Suprapubic skin (tissue), 4 donors: ENCODE measurements at regions not wholly inside any gene's neighbourhood (a gene's known extent, or its start where the extent isn't known, plus 50 kb on each side); places are given as distances from the start of the nearest gene placed in this dataset.

ENCODE experiments used
- DNase-seq, 2 donors: peaks; one replicate each; pipeline ENCODE4 v3.0.0-alpha.2; 2019; ENCODE audit warnings: low spot score in 2 of 2
- H3K27ac ChIP-seq: fragments of 200-600 bp; sonication (generic); one replicate; pipeline ENCODE4 v1.5.1; 2019
- H3K27me3 ChIP-seq: fragments of 200-600 bp; sonication (generic); one replicate; pipeline ENCODE4 v1.5.1; 2019
- H3K36me3 ChIP-seq: fragments of 200-600 bp; sonication (generic); one replicate; pipeline ENCODE4 v1.5.1; 2019
- H3K4me1 ChIP-seq: fragments of 200-600 bp; sonication (generic); one replicate; pipeline ENCODE4 v1.5.1; 2019
- H3K4me3 ChIP-seq: fragments of 200-600 bp; sonication (generic); one replicate; pipeline ENCODE4 v1.5.1; 2019; ENCODE audit warnings: mild to moderate bottlenecking
- H3K9me3 ChIP-seq: fragments of 200-600 bp; sonication (generic); one replicate; pipeline ENCODE4 v1.5.1; 2019
- EP300 ChIP-seq: sonication (generic); formaldehyde crosslinking; IDR thresholded peaks from one replicate; pipeline ENCODE4 v1.6.1; 2017; ENCODE audit warnings: antibody characterized with exemption
- POLR2A ChIP-seq, 2 donors: fragments of 450-650 bp; IDR thresholded peaks; one replicate each; pipeline ENCODE4 v1.6.1; 2017; ENCODE audit warnings: antibody characterized with exemption in 2 of 2, mild to moderate bottlenecking in 2 of 2, moderate library complexity in 2 of 2
- POLR2AphosphoS5 ChIP-seq, 3 donors: sonication (generic); formaldehyde crosslinking; IDR thresholded peaks; one replicate each; pipeline ENCODE4 v1.6.1; 2017; ENCODE audit warnings: antibody characterized with exemption in 3 of 3
- WGBS: methylation state at CpG from one replicate; pipeline ENCODE4 v1.1.5; 2018; 5-methylcytosine and 5-hydroxymethylcytosine counted together
- TF ChIP-seq, protein P1 (sequence below), 2 donors: fragments of 200-600 bp in 1 of 2; fragments of 450-650 bp in 1 of 2; sonication (generic) in 1 of 2; IDR thresholded peaks; one replicate each; pipeline ENCODE4 v1.5.1; 2016 to 2019; ENCODE audit warnings: antibody characterized with exemption in 2 of 2, mild to moderate bottlenecking in 1 of 2, moderate library complexity in 1 of 2

DNA sequence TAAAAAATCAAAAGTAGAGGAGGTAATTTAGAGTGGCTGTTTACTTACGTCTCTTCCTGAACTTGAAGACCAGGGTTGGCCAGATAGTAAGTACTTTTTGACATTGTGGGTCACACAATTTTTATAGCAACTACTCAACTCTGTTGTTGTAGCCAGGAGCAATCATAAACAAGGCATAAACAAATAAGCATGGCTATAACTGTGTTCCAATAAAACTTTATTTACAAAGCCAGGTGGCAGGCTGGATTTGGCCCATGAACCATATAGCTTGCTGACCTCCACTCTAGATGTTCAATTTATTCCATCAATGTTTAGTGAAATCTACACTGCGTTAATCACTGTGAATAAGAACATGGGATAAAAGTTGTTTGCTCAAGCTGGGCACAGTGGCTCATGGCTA is 500.4 kb upstream of the ERCC4 start:
- H3K9me3 ChIP-seq: no peaks in the 10 kb centered on the region
- DNase-seq: no peak
- H3K4me3 ChIP-seq: no peak overlapping the region
- TF ChIP-seq, protein P1, sequence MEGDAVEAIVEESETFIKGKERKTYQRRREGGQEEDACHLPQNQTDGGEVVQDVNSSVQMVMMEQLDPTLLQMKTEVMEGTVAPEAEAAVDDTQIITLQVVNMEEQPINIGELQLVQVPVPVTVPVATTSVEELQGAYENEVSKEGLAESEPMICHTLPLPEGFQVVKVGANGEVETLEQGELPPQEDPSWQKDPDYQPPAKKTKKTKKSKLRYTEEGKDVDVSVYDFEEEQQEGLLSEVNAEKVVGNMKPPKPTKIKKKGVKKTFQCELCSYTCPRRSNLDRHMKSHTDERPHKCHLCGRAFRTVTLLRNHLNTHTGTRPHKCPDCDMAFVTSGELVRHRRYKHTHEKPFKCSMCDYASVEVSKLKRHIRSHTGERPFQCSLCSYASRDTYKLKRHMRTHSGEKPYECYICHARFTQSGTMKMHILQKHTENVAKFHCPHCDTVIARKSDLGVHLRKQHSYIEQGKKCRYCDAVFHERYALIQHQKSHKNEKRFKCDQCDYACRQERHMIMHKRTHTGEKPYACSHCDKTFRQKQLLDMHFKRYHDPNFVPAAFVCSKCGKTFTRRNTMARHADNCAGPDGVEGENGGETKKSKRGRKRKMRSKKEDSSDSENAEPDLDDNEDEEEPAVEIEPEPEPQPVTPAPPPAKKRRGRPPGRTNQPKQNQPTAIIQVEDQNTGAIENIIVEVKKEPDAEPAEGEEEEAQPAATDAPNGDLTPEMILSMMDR (IDR thresholded peaks at IDR 0.05): no peak
- no peak for TF ChIP-seq POLR2AphosphoS5 (IDR thresholded peaks at IDR 0.05)
- no peak for TF ChIP-seq POLR2A (IDR thresholded peaks at IDR 0.05)
- no peak for TF ChIP-seq EP300
- no peak overlapping the region for H3K27ac ChIP-seq
- H3K36me3 ChIP-seq: no peaks in the 10 kb centered on the region
- no peaks in the 10 kb centered on the region for H3K27me3 ChIP-seq
- 94% methylated on average over 2 of the region's 2 CpGs for WGBS
- H3K4me1 ChIP-seq: no peaks in the 10 kb centered on the region

DNA sequence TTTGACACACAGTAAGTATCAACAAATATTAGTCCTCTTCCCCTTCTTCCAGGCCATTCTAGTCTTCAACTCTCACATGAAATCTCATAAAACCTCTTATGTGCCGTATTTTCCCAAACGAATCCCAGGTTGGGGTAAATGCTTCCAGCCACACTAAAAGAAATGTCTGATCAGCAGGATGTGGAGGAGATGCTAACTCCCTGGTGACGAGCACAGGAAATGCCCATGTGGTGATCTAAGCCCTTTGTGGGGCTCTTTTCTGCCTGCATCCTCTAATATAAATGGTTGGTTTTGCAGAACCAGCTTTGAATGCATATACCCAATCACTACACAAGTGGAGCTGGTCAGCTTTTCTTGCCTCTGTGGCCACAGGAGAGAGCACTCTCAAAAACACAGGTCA is 498.2 kb upstream of the ERCC4 start:
- TF ChIP-seq POLR2AphosphoS5 (IDR thresholded peaks at IDR 0.05): no peak
- TF ChIP-seq, protein P1 (IDR thresholded peaks at IDR 0.05): no peak
- TF ChIP-seq POLR2A (IDR thresholded peaks at IDR 0.05): no peak
- no peak for TF ChIP-seq EP300
- Histone ChIP-seq H3K36me3 (no peaks in the 10 kb centered on the region), H3K9me3 (no peaks in the 10 kb centered on the region), H3K27me3 (no peaks in the 10 kb centered on the region), H3K4me1 (no peaks in the 10 kb centered on the region), H3K27ac (no peak overlapping the region), H3K4me3 (no peak overlapping the region)
- 44% methylated on average over 3 of the region's 3 CpGs for WGBS
- no peak for DNase-seq

DNA sequence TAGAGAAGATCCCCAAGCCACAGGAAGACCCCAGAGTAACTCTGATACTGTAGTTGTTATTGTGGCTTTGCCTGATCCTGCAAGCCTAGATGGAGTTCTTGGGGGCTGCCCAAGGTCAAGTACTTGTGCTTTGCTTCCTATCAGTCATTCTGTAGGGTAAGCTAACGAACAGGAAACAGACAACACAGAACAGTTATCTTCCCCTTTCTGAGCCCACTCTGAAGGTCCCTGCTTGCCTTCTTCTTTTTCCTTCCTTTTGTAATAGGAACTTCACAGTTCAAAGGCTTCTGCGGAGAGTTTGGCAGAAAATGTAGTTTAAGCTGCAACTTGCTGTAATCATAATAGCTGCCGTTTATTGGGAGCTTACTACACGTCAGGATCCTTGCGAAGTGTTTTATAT is 494.1 kb upstream of the ERCC4 start:
- no peaks in the 10 kb centered on the region for H3K4me1 ChIP-seq
- H3K27me3 ChIP-seq: no peaks in the 10 kb centered on the region
- H3K36me3 ChIP-seq: no peaks in the 10 kb centered on the region
- TF ChIP-seq POLR2A (IDR thresholded peaks at IDR 0.05) (no peak), POLR2AphosphoS5 (IDR thresholded peaks at IDR 0.05) (no peak), EP300 (no peak)
- TF ChIP-seq, protein P1 (IDR thresholded peaks at IDR 0.05): no peak
- WGBS: 64% methylated on average over 5 of the region's 5 CpGs
- no peak overlapping the region for H3K27ac ChIP-seq
- no peak for DNase-seq
- H3K9me3 ChIP-seq: no peaks in the 10 kb centered on the region
- H3K4me3 ChIP-seq: no peak overlapping the region

DNA sequence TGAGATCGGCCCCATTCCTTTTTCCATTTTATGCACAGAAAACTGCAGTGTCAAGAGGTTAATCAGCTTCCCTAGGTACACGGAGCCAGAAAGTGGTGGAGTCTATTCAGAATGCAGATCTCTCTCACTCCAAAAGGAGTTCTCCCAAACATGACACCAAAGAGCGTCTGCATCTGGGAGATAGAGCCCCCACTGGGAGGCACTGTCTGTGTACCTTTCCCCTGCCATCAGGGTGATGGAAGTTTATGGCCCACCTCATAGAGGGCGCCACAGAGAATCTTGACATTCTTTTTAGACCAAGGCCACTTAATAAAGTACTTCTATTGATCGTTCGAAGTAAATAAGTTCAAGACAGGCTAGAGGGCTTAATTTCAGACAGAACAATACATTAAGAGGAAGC is 493.7 kb upstream of the ERCC4 start:
- Histone ChIP-seq H3K4me1 (no peaks in the 10 kb centered on the region), H3K27me3 (no peaks in the 10 kb centered on the region), H3K36me3 (no peaks in the 10 kb centered on the region), H3K27ac (no peak overlapping the region), H3K4me3 (no peak overlapping the region), H3K9me3 (no peaks in the 10 kb centered on the region)
- no peak for DNase-seq
- 73% methylated on average over 6 of the region's 6 CpGs for WGBS
- no peak for TF ChIP-seq EP300
- TF ChIP-seq POLR2AphosphoS5 (IDR thresholded peaks at IDR 0.05): no peak
- TF ChIP-seq, protein P1 (IDR thresholded peaks at IDR 0.05): no peak
- no peak for TF ChIP-seq POLR2A (IDR thresholded peaks at IDR 0.05)

DNA sequence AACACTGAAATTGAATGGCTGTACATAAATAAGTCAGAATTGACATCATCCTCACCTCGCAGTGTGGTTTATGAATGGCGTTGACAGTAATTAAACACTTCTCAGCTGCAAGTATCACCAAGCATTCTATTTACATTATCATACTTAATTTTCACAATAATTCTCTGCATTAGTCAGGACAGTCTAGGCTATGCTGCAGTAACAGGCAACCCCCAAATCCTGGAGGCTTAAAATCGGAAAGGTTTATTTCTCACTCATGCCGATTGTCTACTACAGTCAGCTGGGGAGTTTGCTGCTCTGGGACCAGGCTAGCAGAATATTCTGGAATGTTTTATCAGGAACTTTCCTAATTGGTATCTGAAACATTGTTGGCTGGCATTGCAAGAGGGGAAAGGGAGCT is 493.2 kb upstream of the ERCC4 start:
- Histone ChIP-seq H3K36me3 (no peaks in the 10 kb centered on the region), H3K9me3 (no peaks in the 10 kb centered on the region), H3K27me3 (no peaks in the 10 kb centered on the region), H3K27ac (no peak overlapping the region), H3K4me1 (no peaks in the 10 kb centered on the region), H3K4me3 (no peak overlapping the region)
- no peak for DNase-seq
- TF ChIP-seq, protein P1 (IDR thresholded peaks at IDR 0.05): no peak
- TF ChIP-seq EP300 (no peak), POLR2A (IDR thresholded peaks at IDR 0.05) (no peak), POLR2AphosphoS5 (IDR thresholded peaks at IDR 0.05) (no peak)
- WGBS: 95% methylated on average over 4 of the region's 4 CpGs
